GM18909 (cell line): ENCODE measurements at regions not wholly inside any gene's neighbourhood (a gene's known extent, or its start where the extent isn't known, plus 50 kb on each side); places are given as distances from the start of the nearest gene placed in this dataset.
A peak's percentile ranks its signal among the peaks of the same experiment; 100 is the strongest.
"Not testable (repeated sequence)": the region's sequence is repeated elsewhere in the genome, so short reads cannot be mapped to it uniquely, and the experiment has no call there.

Experiments
- ATAC-seq: cut with Tn5 transposase; IDR thresholded peaks from one replicate; pipeline ENCODE4 v1.9.1; 2021; ENCODE audit warnings: mild to moderate bottlenecking; ENCODE audit not compliant: unreplicated experiment, poor library complexity

DNA sequence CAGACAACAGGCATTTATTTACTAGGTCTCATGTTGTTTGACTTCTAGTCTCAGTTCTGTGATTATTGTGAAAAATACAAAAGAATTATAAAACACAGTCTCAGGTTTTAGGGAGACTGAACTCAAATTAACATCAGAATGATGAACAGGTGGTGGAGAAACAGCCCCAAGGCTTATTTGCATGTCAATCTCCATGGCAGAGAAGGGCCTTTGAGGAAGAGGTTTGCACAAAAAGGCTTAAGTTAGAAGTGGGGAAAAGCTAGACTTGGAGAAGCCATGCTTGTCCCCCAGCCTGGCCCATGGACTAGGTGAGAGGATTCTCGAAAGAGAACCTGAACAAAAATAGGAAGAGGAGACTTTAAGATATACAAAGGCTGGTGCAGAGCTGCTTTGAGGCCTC is 183.3 kb downstream of the EDN1 start:
- ATAC-seq: no peak

DNA sequence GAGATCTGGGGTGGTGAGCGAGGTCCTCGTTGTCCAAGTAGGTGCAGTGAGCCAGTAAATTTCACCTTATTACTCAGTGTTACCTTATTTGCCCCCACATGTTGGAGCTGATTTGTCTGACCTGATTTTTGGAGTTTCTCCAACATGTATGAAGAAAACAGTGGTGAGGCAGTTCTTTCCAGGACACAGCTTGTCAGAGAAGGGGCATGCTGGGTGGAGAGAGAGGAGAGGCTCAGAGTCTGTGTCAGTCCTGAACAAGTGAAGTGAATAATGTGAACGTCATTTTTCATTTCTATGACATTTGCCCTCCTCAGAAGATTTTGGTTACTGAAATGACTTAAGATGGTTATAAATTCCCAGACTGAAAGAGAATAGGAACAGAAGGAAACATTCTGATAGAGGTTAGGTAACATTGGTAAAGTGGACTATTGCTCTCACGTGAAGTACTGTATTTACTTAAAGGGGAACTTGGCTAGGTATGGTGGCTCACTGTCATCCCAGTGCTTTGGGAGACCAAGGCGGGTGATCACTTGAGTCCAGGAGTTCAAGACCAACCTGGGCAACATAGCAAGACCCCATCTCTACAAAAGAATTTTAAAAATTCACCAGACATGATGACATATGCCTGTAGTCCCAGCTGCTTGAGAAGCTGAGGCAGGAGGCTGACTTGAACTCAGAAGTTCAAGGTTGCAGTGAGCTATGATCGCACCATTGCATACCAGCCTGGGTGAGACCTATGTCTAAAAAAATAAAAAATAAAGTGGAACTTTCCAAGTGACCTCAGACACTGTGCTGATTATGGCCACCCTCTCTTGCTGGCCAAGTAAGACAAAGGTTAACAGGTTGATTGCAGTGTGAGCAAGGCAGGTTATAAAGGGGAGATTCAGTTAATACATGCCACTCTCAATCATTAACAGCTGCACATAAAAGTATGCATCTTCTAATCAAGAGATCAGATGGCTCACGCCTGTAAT is 184.3 kb downstream of the EDN1 start:
- ATAC-seq: no peak

DNA sequence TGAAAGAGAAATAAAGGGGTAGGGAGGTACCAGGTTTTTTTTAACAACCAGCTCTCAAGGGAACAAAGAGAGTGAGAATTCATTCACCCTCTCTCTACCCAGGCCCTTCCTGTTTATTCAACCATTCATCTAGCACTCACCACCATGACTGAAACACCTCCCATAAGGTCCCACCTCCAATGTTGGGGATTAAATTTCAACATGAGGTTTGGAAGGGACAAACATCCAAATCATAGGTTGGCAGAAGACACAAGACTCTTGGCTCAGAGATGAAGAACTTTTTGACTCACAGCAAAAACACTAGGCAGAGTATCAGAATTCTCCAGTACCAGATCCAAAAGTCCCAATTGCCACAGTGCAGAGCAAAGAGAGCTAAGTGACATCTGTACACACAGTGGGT is 186.3 kb downstream of the EDN1 start:
- no peak for ATAC-seq

DNA sequence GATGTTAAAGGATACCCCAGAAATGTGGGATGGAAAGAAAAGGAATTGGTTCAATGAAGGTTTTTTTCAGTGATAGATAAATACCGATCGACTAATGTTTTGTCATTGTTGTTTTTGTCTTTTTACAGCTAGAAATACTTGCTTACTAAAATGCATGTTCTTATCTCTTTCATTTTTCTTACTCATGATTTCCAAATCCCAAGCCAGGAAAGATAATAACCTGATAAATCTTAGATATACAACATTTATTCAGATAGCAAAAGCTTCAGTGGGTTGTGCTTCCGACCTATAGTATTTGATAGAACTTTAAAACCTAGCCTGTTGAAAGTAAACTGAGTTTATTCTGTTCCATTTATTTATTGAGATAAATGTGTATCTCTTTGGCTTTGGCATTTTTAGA is 187.5 kb downstream of the EDN1 start:
- ATAC-seq: no peak

DNA sequence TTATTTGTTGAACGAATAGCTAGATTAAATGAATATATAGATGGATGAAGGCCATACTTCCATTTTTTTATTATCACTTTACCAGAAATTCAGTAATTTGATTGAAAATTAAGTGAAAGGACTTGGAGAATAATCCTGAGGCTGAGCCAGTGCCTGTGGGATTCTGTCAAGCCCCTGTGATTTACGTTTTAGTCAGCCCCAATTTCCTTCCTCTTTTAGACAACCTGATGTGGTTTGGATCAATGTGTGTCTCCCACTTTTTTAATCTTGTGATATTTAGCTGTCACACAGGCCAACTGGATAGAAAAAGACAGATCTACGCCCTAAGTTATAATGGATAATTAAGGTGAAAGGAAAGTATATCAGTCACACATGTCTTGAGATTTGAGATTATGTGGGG is 188.8 kb downstream of the EDN1 start:
- no peak for ATAC-seq

DNA sequence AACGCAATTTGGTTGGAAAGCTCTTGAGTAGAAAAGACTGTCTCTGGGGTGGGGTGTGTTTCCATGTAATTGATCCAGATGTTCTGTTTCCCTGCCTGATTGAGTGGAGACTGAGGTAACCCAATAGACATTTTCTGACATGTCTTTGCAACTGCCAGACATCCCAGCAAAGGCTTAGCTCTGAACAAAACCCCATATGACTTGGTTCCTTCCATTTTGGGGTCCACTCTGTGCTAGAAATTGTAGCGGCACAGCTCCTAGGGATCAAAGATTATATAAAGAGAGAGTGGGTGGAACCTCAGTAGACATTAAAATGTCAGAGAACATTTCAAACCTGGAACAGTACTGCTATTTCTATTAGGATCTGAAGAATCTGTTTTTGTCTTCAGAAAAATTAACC is 189.3 kb downstream of the EDN1 start:
- no peak for ATAC-seq

DNA sequence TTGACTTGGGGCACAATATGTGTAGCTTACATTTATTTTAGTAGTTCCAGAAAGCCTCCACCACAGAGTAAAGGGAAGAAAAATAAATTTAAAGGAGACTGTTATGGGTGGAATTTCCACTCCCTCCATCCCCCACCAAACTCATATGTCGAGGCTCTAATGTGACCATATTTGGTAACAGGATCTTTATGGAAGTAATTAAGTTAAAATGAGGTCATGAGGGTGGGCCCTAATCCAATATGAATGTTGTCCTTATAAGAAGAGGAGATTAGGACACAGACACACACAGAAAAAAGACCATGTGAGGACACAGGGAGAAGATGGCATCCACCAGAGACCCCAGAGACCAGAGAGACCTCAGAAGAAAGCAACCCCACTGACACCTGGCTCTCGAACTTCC is 189.7 kb downstream of the EDN1 start:
- ATAC-seq: no peak

DNA sequence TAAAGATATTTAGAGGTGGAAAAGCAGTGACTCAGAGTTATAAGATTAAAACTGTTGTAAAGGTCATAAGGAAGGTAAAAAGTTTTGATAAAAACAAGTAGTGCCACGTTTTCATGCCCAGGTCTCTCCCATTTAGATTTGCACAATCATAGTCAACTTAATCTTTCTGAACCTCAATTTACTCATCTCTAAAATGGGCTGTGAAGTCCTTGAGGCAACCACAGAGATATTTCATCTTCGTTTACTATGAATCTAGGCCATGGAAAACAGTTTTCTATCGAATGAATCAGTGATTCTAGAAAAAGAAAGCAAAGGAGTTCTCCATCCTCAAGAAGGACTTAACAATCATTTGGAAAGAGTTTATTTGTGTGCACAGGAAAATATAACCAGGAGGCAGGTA is 190.2 kb downstream of the EDN1 start:
- ATAC-seq: no peak

DNA sequence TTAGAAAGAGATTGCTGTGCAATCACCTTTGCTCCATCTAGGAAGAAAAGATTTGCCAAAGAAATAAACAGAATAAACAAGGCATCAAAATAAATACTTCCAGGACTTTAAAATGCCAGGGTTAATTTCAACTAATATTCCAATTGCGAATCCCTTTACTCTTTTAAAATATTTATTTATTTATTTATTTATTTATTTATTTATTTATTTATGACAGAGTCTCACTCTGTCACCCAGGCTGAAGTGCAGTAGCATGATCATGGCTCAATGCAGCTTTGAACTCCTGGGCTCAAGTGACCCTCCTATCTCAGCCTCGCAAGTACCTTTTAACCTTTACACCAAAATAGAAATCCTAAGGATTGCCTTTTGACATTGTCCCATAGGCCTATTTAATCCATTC is 191.1 kb downstream of the EDN1 start:
- ATAC-seq: no peak

DNA sequence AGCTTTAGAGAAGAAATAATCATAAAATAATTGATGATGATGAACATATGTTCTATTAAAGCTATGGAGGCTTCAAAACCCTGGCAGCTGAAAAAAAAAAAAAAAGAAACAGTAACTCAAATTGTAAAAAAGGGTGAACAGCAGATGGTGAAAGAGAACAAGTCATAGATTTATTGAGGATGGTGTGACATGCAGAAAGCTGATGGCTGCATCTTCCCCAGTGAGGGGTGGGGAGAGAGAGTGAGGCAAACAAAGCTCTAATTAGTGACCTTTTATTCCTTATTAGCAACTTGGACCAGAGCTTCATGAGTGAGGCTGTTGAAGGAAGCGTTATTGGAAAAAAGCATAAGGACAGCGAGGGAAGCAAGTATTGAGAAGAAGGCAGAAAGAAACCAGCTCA is 191.7 kb downstream of the EDN1 start:
- ATAC-seq: no peak

DNA sequence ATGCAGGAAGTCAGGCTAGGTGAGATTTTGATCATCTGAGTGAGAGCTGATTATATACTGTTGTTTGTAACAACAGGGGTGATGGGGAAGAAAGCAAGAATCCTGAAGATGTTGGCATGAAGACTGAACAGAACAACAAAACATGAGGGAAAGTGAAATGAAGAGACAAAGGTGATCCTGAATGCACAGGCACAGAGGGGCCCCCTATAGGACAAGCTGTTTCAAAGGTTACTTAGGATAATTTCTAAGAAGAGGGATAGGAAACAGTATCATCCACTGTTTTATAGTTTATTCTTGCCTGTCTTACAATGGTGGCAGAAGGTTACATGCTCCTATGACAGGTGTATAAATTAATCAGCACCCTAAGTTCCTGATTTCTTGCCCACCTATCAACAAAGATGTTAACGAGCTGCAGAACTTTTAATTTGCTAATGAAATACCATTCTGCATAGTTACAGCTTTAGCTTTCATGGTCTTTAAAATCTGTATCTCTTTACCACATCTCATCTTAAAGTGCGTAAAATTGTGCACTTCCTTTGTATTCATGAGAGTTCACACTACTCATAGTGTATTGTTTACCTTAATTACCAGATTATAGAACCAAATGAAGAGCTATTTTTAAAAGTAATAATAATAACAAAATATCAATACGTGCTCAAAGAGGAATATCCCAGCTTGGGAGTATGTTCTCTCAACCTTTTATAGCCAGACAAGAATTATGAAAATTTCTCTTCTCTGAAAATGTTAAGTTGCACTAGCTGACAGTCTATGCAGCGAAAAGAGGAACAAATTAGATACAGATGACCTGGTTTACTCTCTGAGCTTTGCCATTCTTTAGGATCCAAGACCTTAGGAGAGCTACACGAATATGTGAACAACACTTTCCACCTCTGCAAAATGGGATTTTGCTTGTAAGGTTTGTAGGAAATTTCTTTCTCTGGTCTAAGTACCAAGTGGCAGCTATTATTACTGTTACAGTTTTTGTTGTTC is 192.5 kb downstream of the EDN1 start:
- ATAC-seq: no peak

DNA sequence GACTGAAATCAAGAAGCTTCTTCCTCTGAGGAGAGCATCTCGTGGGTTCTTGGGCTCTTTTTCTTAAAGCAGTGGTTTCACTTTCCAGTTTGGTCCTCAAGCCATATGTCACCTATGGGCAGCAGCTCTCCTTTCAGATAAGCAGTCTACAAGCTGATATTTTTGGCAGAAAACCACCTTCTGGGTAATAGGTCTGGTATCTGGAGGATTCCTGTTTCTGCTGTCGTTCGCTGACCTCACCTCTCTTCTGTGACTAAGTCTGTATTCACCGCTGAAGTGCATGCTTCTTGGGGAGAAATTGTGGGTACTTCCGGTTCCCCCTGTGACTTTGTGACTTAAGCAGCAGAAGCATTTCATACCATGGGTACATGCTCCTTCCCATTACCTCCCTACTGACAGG is 193.6 kb downstream of the EDN1 start:
- peak; percentile 79 for ATAC-seq

DNA sequence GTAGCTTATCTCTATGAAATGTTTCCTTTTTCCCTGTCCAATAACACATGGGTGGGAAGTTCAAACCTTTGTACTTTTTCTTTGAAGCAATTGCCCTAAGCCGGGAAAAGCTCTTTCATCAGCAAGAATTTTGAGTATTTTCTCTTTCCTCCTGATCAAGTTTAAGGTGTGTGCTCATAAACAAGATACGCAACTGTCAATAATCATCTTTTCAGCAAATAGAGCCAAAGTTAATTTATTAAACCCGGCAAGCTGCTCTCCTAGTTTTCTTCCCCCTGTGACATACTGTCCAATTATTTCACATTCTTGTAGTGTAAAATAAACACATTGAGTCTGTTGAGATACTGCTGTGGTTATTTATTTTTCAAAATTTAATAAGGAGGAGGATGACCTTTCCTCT is 194.4 kb downstream of the EDN1 start:
- ATAC-seq: no peak

DNA sequence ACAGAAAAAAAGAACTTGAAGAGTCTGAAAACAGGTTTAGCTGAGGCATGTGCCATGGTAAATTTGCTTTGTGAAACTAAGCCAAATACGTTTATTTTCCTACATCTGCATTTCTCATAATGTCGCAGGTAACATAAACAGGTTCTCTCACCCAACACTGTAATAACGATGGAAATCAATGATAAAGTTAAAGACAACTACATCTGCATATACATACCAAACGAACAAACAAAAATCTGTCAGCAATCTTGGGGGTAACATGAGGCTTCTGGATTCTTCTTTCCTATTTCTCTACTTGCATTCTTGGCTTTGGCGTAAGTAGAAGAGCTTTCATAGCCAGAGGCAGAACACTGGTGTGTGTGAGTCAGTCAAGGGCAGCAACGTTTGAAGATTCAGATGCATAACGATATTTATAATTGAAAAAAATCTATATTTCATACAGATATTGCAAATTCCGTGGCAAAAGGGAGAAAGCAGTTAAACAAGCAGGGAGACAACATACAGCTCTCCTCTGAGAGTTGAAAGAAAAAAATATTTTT is 195.1 kb downstream of the EDN1 start:
- no peak for ATAC-seq

DNA sequence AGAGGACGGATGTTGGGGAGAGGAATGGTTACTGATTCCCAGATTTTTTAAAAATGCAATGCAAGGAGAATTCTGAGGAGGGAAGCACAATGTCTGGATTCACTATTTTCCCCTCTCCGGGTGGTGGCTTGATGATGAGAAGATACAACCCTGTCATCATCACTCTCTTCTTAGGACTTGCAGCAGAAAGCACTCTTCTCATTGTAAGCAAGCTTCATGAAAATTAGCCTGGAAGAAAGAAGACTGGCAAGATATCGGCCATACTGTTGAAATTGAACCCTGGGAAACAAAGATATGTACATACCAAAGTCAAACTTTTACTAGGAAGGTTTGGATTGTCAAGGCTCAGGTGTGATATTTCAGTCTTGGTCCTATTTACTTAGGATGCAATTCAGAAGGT is 195.7 kb downstream of the EDN1 start:
- ATAC-seq: no peak

DNA sequence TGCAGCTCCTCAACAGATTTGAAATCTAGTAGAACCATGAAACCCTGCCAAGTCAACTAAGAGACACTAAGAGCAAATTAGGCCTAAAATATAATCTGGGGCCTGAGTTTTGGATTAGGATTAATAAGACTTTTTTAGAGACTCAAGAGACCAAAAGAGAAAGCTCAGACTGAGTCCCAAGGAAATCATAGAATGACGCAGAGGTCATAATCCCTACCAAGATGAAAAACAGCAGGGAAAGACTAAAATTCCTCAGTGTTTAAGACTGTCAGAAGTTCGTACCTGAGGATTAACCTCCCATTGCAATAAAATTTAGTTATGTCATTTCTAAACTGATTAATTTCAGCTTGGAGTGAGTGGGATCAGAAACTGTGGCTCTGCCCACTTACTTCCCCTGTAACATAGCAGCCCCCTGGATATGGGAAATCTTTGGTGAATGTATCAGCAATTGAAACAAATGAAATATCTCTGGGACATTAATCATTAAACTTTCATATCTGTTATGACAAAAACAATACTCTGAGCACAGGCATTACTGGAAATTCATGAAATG is 200.3 kb downstream of the EDN1 start:
- no peak for ATAC-seq

DNA sequence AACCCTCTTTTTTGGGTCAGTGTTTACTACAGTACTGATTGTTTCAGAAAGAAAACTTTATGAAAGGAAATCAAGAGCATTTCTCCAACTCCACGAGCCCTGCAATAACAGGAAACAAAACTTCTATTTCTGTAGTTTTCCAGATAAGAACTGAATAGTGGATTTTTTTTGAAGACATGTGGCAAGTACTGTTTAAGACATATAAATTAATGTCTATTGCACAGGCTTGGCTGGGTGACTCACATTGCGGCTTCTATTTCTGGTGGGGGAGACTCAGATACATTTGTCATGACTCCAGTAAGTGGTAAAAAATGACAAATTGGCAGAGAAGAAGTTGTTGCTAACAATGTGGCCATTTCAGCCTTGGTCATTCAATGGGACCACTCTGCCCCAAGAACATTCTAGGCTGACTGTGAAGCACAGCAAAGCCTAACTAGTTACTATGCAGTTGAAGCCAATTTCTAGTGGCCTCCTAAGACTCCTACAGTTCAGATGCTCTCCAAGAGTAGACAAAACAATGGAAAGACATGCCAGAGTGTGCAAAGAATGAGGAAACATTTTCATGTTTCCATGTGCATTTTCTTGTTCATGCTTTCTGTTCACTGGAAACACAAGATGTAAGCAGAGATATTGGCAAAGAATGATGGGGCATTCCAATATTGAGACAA is 200.9 kb downstream of the EDN1 start:
- ATAC-seq: no peak

DNA sequence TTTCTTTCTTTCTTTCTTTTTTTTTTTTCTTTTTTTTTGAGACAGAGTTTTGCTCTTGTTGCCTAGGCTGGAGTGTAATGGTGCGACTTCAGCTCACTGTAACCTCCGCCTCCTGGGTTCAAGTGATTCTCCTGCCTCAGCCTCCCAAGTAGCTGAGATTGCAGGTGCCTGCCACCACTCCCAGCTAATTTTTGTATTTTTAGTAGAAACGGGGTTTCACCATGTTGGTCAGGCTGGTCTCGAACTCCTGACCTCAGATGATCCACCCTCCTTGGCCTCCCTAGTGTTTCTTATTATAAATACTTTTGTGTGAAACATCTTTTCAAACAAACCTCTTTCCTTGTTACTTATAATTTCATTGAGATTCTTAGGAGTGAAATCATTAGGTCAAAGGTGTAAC is 202.8 kb downstream of the EDN1 start:
- not testable (repeated sequence) for ATAC-seq

DNA sequence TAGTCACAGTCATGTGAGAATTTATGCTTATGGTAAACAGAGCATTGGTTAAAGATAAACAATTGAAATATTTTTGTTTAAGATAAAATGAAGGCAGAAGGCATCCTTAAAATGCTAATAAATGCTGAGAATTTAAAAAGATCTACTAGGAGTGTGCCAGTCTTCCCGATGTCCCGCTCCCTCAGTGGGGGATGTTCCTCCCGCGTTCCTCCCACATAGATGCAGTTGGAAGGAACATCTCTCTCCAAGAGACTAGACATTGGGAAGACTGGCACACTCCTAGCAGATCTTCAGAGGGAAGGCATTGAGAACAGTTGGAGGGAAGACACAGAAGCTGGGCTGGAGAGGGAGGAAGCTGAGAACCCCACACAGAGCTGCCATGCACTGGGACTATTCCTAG is 203.3 kb downstream of the EDN1 start:
- no peak for ATAC-seq

DNA sequence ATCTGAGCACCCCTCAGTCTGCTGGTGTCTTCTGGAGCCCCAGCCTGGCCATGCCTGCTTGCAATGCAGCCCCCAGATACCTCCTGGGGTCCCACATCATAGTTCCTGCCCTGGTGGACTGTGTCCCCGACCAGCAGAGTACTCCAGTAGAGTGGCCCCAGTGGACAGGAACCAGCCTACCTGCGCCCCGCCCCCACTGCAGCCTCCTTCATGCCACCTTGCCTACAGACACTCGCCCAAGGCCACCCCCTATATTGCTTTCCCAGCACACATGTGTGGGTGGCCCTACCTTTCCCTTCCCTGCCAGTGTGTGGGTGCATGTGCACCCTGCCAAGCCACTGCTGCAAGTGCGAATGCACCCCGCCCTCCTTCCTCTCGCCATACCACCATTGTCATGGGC is 204.0 kb downstream of the EDN1 start:
- ATAC-seq: no peak
